NOMO-1 treated with dmso at 0.1 percent for 144 hours (cell line): ENCODE measurements at regions not wholly inside any gene's neighbourhood (a gene's known extent, or its start where the extent isn't known, plus 50 kb on each side); places are given as distances from the start of the nearest gene placed in this dataset.
A peak's percentile ranks its signal among the peaks of the same experiment; 100 is the strongest.

ENCODE experiments used
- DNase-seq: peaks from one replicate; lab custom pipeline; 2025; ENCODE audit not compliant: unreplicated experiment; lab: John Stamatoyannopoulos, UW

DNA sequence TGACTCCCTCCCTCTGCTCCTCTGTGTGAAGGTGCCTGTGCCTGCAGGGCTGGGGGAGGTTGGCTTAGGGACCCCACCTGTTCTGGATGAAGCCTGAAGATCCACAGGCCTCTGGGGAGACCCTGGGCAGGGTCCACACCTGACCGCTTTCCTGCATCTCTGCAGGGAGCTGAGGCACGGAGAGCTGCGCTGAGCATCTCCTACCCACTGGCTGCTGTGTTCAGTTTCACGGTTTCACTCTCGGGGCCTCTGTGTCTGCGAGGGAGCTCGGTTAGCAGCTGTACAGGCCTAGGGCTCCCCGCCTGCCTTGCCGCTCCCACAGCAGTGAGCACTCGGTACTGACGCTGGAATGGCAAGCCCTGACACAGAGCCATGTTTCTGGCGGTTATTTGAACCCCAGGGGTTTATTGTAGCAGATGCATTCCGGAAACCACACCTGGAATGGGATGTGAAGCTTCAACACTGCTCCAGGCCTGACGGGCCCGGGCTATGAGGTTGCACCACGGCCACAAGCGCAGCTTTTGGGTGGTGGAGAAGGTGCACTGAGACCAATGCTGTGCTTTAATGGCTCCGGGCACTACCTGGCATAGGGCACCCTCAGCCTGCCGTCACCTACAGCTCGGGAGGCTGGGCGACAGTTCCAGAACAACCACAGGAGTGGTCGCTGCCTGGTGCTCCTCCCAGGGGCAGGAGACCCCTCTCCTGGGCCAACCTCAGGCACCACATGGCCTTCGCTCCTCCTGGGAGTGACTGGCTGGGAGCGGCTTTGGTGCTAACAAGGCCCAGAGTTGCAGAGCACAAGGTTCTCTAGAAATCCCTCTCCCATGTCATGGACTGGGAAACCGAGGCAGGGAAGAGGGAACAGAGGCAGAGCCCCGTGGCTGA is 257.9 kb downstream of the NDUFA10 start:
- DNase-seq: no peak

DNA sequence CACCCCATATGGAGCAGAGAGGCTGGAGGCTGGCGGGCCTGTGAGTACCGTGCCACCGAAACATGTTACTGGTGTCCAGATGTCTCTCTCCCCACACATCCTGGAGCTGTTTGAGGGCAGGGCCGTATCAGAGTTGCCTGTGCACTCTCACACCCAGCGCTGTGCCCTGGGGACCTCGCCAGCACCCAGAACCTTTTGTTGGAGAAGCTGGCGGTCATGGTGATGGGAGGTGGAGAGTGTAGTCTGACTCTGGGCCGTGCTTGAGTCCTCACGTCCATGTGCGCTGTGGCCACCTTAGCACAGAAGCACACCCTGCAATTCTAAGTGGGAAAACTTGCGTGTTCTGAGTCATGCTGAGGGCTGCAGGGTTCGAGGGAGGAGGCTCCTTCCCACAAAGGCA is 259.2 kb downstream of the NDUFA10 start:
- DNase-seq: no peak

DNA sequence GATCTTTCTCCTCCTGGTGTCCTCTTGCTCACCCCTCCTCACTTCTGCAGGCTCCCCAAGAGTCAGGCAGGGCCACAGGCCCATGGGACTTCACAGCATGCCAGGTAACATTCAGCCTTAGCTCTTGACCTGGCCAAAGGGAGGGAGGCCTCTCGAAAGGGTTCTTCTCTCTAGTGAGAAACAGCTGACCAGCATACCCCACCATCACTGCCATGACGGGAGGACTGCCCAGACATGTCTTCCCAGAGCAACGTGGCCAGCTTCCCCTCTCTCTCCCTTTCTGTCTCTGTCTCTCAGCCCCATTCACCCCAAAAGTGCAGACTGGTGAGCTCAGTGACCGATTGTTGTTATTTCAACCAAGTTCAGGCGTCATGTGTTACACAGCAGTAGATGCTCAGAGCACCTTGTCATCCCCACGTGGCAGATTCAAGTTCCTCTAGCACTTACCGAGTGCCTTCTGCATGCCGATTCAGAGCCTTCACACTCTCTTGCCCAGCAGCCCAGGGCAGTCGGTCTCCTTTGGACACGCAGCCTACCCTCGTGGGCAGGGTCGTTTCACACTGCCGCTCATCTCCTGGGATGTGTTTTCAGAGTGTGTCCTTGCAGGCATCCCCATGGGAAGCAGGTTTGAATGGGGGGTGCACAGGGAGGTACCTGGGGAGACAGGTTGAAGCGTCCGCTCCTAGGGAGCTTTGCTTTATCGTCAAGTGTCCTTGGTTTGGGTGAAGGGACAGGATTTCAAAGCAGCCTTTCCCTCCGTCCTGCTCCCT is 259.9 kb downstream of the NDUFA10 start:
- no peak for DNase-seq

DNA sequence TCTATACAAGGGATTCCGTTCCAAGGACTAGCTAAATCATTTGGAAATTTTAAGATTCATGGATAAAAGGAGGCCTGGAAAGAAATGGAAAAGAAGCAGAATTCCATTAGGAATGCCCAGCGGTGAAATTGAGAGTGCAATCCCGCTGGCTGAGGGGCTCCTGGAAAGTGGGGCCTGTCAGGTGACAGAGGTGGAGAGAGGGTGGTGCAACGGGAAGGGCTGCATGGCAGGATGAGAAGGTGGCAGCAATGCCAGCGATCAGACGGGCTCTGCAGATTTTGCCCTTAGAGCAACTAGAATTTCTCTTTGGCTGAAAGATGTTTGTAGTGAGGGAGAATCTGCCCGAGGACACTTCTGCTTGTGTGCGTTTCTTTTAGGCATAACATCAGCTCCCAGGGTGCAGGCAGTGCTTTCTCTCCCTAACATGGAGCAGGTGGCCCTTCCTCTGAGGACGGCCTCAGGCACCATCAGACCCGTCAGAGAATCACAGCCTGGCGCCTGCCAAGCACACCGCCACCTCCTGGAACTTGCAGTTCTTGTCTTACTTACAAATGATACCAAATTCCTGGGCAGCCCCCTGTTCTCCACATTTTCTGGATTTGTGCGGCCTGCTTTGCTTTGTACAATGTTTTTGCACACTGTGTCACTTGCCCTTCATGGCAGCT is 261.6 kb downstream of the NDUFA10 start:
- DNase-seq: no peak

DNA sequence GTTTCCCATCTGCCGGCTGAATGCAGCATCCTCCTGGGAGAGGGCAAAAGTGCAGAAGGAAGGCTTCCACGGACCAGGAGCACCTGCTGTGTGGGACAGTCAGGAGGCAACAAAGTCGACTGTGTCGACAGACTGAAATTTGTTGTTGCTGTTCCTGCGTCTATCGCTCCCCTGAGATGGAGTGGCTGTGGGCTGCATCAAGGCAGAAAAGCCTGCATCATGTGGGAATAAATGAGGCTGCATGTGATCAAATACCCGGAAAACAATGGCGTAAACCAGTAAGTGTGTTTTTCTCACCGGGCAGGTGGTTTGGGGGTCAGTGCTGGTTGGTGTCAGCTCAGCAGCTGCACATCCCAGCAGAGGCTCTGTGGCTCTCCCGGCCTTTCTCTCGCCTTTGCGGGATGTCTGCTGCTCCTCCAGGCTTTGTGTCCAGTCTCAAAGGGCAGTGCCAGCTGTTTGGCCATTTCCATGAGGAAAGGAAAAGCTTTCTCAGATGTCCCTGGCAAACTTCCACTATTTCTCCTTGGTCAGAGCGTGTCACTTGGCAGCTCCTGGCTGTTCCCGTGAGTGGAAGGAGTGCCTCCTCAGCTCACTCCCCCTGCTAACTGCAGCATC is 262.4 kb downstream of the NDUFA10 start:
- no peak for DNase-seq

DNA sequence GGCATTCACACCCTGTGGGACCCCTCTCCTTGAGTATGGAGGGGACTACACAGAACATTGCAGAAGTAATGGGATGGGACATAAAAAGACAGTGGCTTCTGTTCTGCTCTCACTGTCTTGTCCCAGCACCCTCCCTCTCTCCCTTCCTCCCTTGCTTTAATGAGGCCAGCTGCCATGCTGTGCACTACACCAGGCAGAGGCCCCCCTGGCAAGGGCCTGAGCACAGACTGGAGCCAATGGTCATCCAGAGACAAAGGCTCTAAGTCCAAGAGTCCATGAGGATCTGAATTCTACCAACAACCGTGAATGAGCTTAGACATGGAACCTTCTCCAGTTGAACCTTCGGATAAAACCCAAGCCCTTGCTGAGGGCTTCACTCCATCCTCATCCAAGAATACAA is 263.0 kb downstream of the NDUFA10 start:
- no peak for DNase-seq

DNA sequence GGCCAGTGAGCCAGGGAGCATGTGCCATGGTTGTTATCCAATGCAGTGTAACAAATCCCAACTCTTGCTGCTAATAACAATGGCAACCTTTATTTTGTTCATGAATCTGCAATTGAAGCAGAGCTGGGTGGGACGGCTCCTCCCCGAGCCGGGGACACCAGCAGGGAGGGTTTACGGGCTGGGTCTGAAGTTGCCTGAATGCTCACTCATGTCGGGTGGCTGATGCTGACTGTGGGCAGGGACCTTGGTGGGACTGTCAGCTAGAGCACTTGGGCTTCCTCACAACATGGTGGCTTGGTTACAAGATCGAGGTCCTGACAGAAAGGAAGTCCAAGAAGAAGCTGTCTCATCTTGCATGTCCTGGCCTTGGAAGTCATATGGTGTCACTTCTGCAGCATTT is 264.5 kb downstream of the NDUFA10 start:
- DNase-seq: no peak

DNA sequence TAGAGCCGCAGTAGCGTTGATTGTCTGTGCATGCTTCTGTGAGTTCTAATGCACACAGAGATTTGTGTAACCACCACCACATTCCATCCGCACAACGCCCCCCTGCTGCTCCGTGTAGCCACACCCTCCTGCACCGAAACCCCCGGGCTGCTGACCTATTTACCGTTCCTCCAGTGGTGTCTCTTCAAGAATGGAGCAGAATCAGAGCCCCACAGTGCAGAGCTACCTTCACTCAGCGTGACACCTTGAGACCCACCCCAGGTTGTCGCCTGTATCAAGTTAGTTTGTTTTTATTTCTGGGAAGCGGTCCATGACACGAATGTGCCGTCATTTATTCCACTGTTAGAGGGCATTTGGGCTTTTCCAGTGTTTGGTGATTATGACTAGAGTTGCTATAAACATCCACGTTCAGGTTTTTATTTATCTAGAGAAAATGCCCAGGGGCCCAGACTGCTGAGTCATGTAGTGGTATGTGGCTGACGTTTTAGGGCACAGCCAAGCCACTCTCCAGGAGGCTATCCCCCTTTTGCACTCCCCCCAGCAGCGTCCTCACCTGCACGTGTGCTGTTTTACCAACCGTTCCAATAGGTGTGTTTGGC is 266.8 kb downstream of the NDUFA10 start:
- no peak for DNase-seq

DNA sequence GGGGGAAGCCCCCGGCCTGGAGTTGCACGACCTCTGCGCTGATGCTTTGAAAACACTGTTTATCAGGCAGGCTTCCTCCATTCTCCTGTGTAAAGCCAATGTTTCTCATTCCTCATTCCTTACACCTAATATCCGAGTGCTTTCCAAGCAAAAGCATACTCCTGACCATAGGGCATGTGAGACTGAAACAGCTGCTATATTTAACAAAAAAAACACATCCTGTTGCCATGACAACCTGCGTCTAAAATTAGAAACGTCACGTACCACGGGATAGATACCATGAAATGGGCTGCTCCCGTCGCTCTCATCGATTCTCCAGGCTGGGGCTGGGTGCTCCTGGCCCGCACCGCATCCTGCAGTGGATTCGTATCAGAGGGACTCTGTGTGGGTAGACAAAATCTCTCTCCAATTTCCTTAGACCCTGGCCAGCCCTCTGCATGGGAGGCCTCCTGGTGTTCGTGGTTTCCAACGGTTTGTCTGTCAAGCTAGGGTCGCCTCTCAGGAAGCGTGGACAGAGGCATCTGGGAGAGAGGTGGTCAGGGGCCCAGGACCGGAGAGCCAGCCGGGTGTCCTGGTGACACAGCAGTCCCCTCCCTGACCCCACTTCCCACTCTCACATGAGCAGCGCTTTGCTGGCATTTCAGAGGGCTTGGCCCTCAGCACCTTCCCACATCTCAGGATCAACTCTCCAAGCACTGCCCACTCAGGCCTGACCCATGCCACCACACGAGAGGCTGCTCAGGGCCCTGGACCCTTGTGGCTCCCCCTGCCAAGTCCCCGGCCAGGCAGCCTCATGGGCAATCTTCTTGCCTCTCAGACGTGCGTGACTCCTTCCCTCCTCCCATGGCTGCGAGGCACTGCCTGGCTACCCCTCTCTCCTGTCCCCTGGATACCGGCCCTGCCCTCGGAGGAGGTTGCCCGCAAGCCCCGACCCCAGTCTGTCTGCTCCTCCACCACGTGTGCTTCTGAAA is 268.1 kb downstream of the NDUFA10 start:
- DNase-seq: no peak

DNA sequence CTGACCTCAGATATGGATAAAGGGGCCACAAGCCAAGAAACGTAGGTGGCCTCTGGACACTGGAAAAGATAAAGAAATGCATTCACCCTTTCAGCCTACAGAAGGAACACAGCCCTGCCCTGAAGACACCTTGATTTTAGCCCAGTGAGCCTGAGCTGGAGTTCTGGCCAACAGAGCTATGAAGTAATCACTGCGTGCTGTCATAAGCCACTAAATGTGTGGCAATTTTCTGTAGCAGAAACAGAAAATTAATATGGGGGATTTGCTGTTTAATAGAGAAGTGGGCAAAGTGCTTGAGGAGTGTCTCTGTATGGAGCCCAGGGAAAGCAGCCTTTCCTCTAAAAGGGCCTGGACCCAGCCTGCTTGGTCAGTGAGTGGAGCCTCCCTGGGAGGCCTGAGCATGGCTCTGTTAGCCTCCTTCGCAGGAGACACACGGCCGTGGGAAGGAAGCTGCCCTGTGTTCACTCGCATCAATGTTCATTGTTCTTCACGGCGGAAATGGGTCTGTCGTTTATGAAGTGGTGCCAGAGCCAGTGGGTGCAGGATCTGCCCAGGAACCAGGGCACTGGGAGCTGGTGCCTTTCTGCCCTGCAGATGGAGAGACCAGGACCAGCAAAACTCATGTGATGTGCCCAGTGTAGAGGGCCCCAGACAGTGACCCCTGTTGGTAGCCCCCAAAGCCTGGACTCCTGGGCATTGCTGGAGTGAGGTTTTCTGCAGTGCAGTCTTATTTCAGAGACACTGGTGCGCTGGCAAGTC is 268.9 kb downstream of the NDUFA10 start:
- DNase-seq: peak; percentile 15

DNA sequence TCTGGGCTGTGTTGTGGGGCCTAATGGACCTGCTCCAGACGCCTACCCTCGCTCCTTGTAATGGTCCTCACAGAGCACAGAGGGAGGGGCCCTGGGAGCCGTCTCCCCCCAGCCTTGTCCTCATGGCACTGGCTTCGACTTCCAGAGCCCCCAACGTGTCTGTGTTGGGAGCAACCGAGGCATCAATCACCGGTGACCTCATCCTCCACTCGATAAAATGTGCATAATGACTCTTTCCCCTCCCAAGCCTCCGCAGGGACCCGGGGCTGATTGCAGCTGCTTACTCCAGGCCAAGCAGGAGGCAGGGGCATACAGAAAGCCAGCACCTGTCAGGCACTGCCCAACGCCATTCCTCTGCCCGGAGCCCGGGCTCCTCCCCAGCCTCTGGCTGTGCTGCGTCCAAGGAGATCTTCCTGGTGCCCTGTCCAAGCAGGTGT is 271.7 kb downstream of the NDUFA10 start:
- DNase-seq: no peak

DNA sequence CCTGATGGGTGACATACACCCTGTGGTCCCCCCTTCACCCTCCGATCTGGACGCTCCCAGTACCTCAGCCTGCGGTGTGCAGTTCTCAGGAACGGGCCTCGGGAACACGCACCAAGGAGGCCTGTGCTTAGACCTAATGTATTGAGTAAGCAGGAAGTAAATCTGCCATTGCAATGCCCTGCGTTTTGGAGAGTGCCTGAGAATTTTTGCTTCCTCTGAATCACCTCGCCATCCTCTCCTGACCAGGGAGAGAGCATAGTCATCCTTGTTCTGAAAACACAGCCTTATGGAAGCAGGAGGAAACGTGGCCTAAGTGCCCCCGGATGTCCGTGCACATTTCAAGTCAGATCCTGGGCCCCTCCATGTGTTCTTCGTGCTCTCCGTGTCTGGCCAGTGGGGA is 272.2 kb downstream of the NDUFA10 start:
- DNase-seq: no peak

DNA sequence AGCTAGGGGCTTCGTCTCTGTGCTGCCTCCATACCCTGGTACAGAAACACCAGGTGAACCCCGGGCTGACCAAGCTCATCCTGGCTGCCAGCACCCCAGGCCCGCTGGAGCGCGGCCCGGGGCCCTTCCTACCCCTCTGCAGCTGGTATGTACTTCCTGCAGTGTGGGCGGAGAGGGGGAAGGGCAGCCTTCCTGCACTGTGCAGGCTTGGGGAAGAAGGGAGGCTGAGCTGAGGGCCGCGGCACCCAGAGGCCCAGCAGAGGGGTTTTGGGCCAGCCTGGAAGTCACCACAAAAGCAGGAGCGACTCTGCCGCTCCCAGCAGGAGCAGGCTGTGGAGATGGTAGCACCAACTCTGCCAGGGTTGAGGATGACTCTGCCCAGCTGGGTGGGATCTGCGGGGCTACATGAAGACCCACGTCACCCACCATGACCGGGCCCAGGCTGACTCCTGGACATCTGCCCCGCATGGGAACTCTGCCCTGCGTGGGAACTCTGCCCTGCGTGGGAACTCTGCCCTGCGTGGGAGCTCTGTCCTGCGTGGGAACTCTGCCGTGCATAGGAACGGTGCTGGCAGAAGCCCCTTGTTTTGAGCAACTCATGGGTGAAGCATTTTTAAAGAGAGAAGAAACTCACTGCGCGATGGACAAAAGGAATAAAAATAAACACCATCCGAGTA is 273.3 kb downstream of the NDUFA10 start:
- DNase-seq: peak; percentile 10

DNA sequence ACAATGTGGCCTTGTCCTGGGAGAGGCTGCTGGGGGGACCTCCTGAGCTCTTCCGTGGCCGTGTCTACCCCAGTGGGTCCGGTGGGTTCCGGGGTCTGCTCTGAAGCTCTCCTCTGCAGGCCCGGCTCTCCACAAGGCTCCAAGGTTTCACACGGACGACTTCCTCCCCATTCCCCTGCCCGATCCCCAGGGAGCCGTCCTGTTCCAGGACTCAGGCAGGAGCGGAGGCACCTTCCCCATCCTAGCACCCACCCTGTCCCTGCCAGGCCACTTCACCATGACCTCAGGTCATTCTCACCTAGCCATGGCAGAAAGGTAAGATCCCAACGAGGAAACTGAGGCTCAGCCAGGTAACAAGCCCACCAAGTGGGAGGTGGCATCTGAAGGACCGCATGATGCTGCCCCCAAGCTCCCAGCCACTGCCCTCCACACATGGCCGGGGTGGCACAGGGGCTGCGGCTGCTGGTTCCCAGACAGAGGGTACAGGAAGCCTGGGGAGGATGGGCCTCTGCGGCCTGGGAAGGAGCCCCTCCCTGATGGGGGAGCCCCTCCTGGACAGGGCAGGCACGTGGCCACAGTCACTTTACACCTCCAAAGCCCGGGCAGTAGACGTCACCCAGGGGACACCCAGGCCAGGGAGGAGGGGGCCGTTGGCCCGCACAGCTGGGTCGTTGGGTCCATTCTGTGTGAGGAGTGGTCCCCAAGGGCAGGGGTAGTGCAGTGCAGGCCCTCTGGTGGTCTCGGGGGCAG is 274.0 kb downstream of the NDUFA10 start:
- no peak for DNase-seq

DNA sequence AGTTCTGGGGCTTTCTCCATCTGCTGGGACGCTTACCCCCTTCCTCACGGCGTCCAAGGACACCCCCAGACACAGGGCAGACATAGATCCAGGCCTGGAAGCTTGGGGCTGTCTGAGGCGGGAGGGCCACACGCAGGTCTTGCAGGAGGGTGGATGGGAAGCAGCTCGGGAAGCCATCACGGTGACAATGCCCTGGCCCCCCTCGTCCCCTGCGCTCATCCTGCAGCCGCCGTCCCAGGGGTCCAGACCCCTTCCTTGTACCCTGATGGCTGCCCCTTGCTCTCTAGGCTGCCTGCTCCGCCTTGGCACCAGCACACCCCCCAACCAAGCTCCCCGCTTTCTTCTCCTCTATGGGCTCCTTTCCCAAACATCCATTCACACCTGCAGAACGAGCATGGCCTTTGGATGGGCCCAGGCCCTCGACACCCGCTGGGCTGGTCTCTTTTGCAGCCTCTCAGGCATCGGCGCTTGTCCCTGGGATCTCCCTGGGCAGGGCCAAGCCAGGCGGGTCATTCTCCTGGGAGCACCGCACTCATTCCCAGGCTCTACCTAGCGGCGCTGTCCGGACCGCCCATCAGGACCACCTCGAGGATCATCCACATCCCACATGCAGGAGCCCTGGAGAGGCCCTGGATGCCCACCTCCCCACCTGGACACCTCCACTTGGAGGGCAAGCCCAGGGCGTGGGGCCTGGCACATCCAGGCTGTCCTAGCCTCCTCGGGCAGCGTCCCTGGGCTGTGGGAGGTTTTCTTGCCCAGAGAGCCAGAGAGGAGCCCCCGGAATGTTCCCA is 274.9 kb downstream of the NDUFA10 start:
- no peak for DNase-seq

DNA sequence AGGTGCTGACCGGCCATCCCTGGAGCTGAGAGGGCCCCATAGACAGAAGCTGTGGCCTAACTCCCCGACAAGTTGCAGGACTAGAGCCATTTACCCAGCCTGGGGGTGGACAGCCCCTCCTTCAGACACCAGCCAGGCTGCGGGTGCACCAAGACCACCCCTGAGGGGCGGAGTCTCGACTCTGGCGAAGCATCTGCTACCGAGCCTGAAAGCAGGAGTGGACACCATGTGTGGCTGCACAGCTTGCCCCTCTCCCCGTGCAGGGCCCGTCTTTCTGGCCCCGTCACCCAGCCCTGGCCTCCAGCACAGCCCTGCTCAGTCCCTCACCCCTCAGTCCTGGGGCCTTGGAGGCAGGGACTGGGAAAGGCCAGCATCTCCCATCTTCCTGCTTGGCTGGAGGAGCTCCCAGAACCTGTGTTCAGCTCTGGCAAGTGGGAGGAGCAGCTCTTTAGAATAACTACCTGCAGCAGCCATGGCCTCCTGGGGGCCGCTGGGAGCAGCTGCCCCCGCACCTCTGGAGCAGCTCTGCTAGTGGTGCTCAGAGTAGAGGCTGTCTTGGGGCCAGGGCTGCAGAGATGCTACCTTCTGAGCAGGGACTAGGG is 275.8 kb downstream of the NDUFA10 start:
- DNase-seq: no peak

DNA sequence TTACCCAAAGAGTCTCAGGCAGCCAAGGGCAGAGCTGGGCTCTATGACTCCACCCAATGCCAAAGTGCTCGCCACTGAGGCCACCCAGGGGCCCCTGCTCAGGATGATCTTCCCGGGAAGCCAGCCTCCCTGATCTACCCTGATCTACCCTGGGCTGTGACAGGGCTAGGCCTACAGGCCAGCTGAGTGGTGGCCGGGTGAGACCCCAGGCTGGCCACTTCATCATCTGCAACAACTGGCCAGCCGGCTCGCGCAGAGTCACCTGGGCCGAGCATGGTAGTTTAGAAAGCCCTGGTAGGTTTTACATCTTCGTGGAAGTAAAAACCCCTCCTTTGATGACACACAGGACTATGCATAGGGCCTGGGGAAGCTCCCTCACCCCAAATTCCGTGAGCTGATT is 276.3 kb downstream of the NDUFA10 start:
- DNase-seq: no peak
